GM19240 (cell line): ENCODE measurements at regions not wholly inside any gene's neighbourhood (a gene's known extent, or its start where the extent isn't known, plus 50 kb on each side); places are given as distances from the start of the nearest gene placed in this dataset.

Experiments
- DNase-seq: peaks from one replicate; pipeline ENCODE4 v3.0.0; 2011; ENCODE audit warnings: low spot score; ENCODE audit not compliant: insufficient read length

DNA sequence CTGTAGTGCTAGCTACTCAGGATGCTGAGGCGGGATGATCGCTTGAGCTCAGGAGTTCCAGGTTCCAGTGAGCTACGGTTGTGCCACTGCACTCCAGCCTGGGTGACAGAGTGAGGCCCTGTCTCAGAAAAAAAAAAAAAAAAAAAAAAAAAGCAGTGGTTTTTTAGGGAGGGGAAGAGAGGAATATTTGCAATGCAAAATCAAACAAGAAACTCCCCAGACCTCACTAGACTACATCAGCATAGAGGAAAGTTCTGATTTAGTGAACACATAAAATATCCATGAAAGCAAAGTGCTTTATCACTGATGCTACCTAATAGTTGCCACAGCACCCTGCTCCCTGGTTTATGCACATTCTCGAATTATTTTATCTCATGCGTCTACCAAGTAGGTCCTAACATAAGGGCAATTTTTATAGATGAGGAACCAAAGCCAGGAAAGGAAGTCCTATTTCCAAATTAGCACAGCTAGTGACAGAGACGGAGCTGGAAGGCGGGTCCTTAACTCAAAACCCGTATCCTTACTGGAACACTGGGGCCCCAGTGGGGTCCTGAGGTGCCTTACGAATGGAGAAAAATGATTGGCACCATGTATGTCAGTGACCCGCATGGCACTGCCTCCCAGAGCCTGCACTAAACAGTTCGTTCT lies 50.7 kb upstream of the GPR157 start:
- DNase-seq = no peak

DNA sequence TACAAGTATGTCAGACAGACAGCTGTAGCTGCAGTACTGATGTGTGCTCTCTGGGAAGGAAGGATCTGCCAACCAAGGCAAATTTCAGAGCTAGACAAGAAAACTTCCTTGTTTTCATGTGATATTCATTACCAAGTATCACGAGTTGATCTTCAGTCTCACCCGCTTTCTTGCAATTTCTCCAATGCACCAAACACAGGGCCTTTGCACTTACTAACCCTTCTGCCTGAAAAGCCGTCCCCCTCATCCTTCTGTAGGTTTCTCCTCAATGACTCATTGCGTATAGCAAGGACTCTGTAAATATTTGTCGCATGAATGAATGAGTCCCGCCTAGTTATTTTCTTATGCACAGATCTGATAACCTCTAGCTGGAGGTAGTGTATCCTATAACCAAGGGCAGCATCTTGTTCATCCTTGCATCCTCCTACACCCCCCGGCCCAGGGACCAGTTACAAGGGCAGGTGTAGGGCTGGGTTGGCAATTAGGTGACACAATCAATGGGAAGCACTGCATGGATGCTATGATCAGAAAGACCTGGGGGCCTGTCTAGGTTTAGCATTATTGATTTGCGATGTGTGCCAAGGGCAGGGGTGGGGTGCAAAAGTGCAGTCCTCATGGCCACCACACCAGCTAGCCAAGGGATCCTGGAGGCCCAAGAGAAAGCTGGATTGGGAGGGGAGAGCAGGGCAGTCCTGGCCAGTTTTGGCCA lies 51.4 kb upstream of the GPR157 start:
- no peak for DNase-seq

DNA sequence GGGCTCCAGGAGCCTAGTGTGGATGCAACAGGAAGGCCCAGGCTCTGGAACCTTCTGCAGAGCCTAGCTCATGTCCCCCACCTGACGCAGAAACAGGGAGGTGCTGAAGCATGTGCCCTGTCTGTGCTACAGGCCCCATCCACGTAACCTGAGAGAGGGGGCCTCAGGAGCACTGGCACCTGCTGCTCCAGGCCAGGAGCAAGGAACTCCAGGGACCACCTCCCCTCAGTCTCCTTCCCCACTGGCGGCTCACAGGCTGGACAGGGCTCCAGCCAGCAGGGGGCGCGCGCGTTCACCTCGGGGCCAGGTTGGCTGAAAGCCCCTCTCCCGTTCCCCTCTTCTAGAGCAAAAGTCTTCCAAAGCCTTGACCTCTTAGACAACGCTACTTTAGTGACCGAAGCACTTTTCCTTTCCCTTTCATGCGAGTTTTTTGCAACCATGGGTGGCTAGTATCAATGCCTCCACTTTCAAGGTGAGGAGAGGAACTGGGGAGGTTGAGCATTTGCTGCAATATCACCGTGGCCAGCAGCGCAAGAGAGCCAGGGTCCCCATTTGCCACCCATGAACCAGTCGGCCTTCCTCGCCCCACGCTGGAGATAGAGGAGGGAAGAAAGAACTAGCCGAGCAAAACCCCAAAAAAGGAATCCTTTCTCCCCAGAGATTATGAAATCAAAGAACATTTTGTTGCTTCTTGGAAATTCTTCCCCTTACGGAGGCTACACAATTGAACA lies 52.4 kb upstream of the GPR157 start:
- peak; percentile 75 for DNase-seq

DNA sequence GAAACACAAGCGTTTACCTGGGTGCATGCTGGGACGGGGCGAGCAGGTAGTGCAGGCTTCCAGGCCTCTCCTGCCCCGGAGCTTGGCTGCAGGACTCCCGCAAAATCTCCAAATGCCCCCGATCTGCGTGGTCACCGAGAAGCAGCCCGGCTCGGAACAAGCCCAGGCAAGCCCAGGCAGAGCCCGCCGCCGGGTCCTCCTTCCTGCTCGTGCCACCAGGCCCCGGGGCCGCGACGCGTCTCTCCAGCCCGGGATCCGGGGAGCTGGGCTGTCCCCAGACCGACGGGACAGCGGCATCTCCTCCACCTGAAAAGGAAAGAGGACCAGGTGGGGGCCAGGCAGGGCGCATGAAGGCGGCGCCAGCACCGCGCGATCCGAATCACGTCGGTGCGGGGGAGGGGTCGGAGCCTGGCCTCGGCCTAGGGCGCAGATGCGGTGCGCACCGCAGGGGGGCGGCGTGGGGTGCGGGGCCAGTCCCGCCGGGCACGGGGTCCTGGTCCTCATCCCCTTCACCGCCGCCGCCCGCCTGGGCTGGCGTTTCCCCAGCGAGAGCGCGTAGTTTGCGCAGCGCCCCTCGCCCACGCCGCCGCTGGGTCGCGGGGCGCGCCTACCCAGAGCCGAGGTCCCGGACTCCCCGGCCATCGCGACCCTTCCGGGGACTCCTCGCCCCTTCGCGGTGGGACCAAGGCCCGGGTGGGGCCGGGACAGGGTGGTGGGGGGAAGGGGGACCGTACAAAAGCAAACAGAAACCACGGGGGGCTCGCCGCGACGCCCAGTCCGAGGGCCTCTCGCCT lies 52.4 kb upstream of the H6PD start:
- no peak for DNase-seq

DNA sequence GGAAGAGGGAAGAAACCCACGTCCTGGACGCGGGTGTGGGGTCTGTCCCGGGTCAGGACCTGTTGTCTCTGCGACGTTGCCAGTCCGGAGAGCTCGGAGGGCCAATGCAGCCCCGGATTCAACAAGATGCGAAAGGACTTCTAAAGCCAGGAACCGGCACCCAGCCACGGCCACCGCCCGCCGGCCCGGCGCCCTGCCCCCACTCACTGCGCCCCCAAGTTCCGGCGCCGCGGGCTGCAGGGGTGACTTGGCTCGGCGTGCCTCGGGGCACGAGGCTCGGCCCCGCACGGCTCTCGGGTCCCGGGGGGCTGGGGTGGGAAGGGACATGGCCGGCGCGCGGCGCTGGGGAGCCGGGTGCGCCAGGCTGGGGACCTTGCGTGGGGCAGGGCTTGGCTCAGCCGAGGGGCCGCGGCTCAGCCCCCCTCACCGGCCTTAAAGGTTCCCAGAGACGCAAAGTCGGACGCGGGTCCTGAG lies 51.8 kb upstream of the H6PD start:
- DNase-seq = no peak

DNA sequence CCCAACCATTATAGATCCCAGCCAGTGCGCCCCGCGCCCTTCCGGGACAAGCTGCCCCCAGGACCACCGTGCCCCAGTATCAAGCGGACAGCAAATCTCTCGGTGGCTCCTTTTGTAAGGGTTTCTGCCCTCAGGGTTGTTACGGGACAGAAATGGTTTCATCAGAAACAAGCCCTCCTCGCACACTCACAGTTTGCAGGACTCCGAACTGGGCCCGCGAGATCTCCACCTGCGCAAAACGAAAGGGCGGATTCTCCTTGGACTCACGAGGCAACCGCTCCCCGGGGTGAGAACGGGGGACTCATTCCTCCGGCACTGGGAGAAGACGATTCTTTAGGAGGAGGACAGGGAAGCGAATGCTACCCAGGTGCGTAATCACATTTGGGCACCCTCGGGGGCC lies 51.1 kb upstream of the H6PD start:
- DNase-seq = no peak

DNA sequence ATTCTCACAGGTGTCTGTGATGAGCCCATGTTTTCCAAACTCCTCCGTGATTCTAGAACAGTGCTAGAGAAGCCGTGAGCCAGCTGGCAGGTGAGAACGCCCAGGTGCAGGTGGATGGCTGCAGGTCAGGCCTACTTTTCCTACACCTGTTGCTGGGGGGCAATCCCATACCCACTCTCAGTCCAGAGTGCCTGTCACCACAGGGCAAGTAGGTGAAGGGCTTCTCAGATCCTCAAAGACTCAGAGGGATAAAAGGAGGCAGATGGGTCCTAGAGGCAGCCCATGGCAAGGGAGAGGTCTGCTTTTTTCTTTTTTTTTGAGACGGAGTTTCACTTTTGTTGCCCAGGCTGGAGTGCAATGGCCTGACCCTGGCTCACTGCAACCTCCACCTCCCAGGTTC lies 50.7 kb upstream of the H6PD start:
- no peak for DNase-seq

DNA sequence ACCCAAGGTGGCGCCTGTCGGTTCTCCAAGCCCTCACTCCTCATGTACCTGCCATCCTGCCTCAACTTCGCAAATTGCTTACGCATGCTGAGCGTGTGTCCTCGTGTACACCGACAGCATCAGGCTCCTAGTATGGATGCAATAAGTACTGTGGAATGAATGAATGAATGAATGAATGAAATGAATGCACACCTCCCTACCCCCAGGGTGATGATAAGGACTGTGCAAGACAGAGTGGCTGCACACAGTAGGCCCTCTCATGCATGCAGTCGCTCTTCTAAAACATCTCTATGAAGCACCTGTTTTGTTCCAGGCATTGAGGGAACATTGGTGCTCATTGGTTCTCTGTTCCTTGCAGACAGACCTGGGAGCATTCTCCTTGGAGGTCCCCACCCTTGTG lies 49.8 kb upstream of the H6PD start:
- no peak for DNase-seq
